A673 (cell line): ENCODE measurements at regions not wholly inside any gene's neighbourhood (a gene's known extent, or its start where the extent isn't known, plus 50 kb on each side); places are given as distances from the start of the nearest gene placed in this dataset.

ENCODE experiments used
- BruUV-seq: library from RNA; stranded (reverse); fragments of 400-500 nt; replicated peaks from 2 replicates; lab custom pipeline; 2021; lab: Mats Ljungman, UMichigan
- CTCF ChIA-PET: fragments of 300-600 bp; sonication (Branson Sonifier 250); formaldehyde crosslinking; loops from one replicate; lab custom pipeline; 2022; ENCODE audit warnings: antibody characterized with exemption; lab: Charles Lee
- POLR2A ChIA-PET: fragments of 300-600 bp; sonication (Branson Sonifier 250); formaldehyde crosslinking; loops from one replicate; lab custom pipeline; 2022; ENCODE audit warnings: antibody characterized with exemption; ENCODE audit not compliant: low non-redundant PET; lab: Charles Lee
- DNase-seq: peaks from one replicate; pipeline ENCODE4 v3.0.0-alpha.2; 2015; ENCODE audit warnings: low spot score
- H3K27ac ChIP-seq: fragments of 200-600 bp; sonication (generic); 2 replicates; pipeline ENCODE4 v1.5.1; 2016; ENCODE audit warnings: mixed run types, low read depth, mild to moderate bottlenecking, mixed read lengths, antibody characterized with exemption, low read length; ENCODE audit not compliant: poor library complexity, severe bottlenecking
- H3K27me3 ChIP-seq: fragments of 200-600 bp; sonication (generic); replicated peaks from 2 replicates; pipeline ENCODE4 v1.6.1; 2017; ENCODE audit warnings: mixed run types, low read depth, mild to moderate bottlenecking, mixed read lengths, antibody characterized with exemption, low read length; ENCODE audit not compliant: insufficient read depth, poor library complexity
- H3K36me3 ChIP-seq: fragments of 200-600 bp; sonication (generic); 2 replicates; pipeline ENCODE4 v1.6.1; 2016; ENCODE audit warnings: mixed run types, mild to moderate bottlenecking, mixed read lengths, antibody characterized with exemption, low read length; ENCODE audit not compliant: insufficient read depth, poor library complexity, severe bottlenecking
- H3K4me1 ChIP-seq: fragments of 200-600 bp; sonication (generic); 2 replicates; pipeline ENCODE4 v1.6.1; 2017; ENCODE audit warnings: mixed run types, mild to moderate bottlenecking, mixed read lengths, antibody characterized with exemption, low read length; ENCODE audit not compliant: insufficient read depth, poor library complexity, severe bottlenecking
- H3K4me3 ChIP-seq: fragments of 200-600 bp; sonication (generic); 2 replicates; pipeline ENCODE4 v1.5.1; 2016; ENCODE audit warnings: low read depth, mixed run types, mild to moderate bottlenecking, mixed read lengths, low read length; ENCODE audit not compliant: poor library complexity, severe bottlenecking
- H3K9me3 ChIP-seq: fragments of 200-600 bp; sonication (generic); 2 replicates; pipeline ENCODE4 v1.6.1; 2016; ENCODE audit warnings: mixed run types, low read depth, mild to moderate bottlenecking, mixed read lengths, antibody characterized with exemption, low read length; ENCODE audit not compliant: poor library complexity, severe bottlenecking
- CTCF ChIP-seq: fragments of 300-800, 200-600 bp; sonication (generic); conservative IDR thresholded peaks from 2 replicates; pipeline ENCODE4 v1.5.1; 2017; ENCODE audit warnings: low read depth, mild to moderate bottlenecking, antibody characterized with exemption, low read length, moderate library complexity, mixed read lengths
- EZH2 ChIP-seq: fragments of 200-600 bp; sonication (generic); IDR thresholded peaks from 2 replicates; pipeline ENCODE4 v1.6.1; 2017; ENCODE audit warnings: borderline replicate concordance, low read depth, mild to moderate bottlenecking, mixed read lengths, antibody characterized with exemption, low read length; ENCODE audit not compliant: poor library complexity, severe bottlenecking
- intact Hi-C: fragments of 100-400 bp; cut with micrococcal nuclease; formaldehyde crosslinking; loops from one replicate; pipeline ENCODE4 v1.10.0; 2022; ENCODE audit not compliant: unreplicated experiment

- Histone ChIP-seq H3K36me3 (no peaks in the 10 kb centered on the region), H3K27me3 (peaks cover 34% of the 10 kb centered on the region), H3K9me3 (peaks cover 3% of the 10 kb centered on the region), H3K27ac (no peak overlapping the region), H3K4me1 (no peaks in the 10 kb centered on the region), H3K4me3 (no peak overlapping the region)
- POLR2A ChIA-PET, result no interaction called here
- BruUV-seq, result no TSS peak
- no peak for TF ChIP-seq EZH2
- TF ChIP-seq CTCF, result no peak
- intact Hi-C loops, result no loop called here
- no peak for DNase-seq
- CTCF ChIA-PET, result no interaction called here
Measured at GRCh38 chr6:1153696-1154245, 158.1 kb upstream of the FOXQ1 start.

GRCh38 chr6:1146500-1146899, 165.4 kb upstream of the FOXQ1 start:
- ChIA-PET CTCF (no interaction called here), POLR2A (no interaction called here)
- H3K9me3 ChIP-seq, result no peaks in the 10 kb centered on the region
- H3K36me3 ChIP-seq, result no peaks in the 10 kb centered on the region
- H3K27ac ChIP-seq, result no peak overlapping the region
- H3K4me1 ChIP-seq, result no peaks in the 10 kb centered on the region
- TF ChIP-seq EZH2, result no peak
- no peak for TF ChIP-seq CTCF
- peaks cover 28% of the 10 kb centered on the region for H3K27me3 ChIP-seq
- BruUV-seq, result no TSS peak
- DNase-seq, result no peak
- H3K4me3 ChIP-seq, result no peak overlapping the region
- intact Hi-C loops, result no loop called here

- Histone ChIP-seq H3K27ac (no peak overlapping the region), H3K9me3 (no peaks in the 10 kb centered on the region), H3K27me3 (peaks cover 21% of the 10 kb centered on the region), H3K36me3 (no peaks in the 10 kb centered on the region), H3K4me1 (no peaks in the 10 kb centered on the region), H3K4me3 (no peak overlapping the region)
- intact Hi-C loops, result no loop called here
- POLR2A ChIA-PET, result interaction anchor here (0.6 kb wide), 1 partner anchor 319 kb away, joined by 4 read pairs; no protein-coding TSS in a partner anchor
- BruUV-seq, result no TSS peak
- DNase-seq, result no peak
- CTCF ChIA-PET, result no interaction called here
- TF ChIP-seq EZH2 (no peak), CTCF (no peak)
Measured at GRCh38 chr6:1145768-1146218, 166.1 kb upstream of the FOXQ1 start.
